Left lobe of liver (tissue), 2 donors: ENCODE measurements at regions not wholly inside any gene's neighbourhood (a gene's known extent, or its start where the extent isn't known, plus 50 kb on each side); places are given as distances from the start of the nearest gene placed in this dataset.

Experiments
- ATAC-seq: fragments of 200-7000 bp; cut with Tn5 transposase; one replicate; pipeline ENCODE4 v1.9.1; 2020; ENCODE audit warnings: mild to moderate bottlenecking, moderate library complexity
- DNase-seq: peaks from one replicate; pipeline ENCODE4 v3.0.0-alpha.2; 2020; ENCODE audit warnings: low spot score
- donor health status: DM: no; HTN: no; CAD: no; lungs with moderate emphysema.
- donor health status: DM: no; HTN: yes; CAD: no.

- ATAC-seq, result no peak
- DNase-seq, result no peak
Measured at GRCh38 chr4:124189545-124189944, 523.0 kb downstream of the ANKRD50 start.

- DNase-seq (no peak), ATAC-seq (no peak)
Measured at GRCh38 chr4:124191329-124191728, 521.2 kb downstream of the ANKRD50 start.

- ATAC-seq (no peak), DNase-seq (no peak)
Measured at GRCh38 chr4:124192544-124192943, 520.0 kb downstream of the ANKRD50 start.

- DNase-seq (no peak), ATAC-seq (no peak)
Measured at GRCh38 chr4:124199185-124199584, 513.3 kb downstream of the ANKRD50 start.

GRCh38 chr4:124199755-124200154 is 512.8 kb downstream of the ANKRD50 start:
- ATAC-seq (no peak), DNase-seq (no peak)

GRCh38 chr4:124201636-124202035 is 510.9 kb downstream of the ANKRD50 start:
- DNase-seq (no peak), ATAC-seq (no peak)

- DNase-seq, result no peak
- ATAC-seq, result no peak
Measured at GRCh38 chr4:124202099-124202498, 510.4 kb downstream of the ANKRD50 start.

GRCh38 chr4:124203613-124204238 is 508.8 kb downstream of the ANKRD50 start:
- ATAC-seq (no peak), DNase-seq (no peak)

- ATAC-seq (no peak), DNase-seq (no peak)
Measured at GRCh38 chr4:124206779-124207605, 505.5 kb downstream of the ANKRD50 start.

GRCh38 chr4:124209211-124209610 is 503.3 kb downstream of the ANKRD50 start:
- ATAC-seq, result no peak
- DNase-seq, result no peak

- no peak for ATAC-seq
- no peak for DNase-seq
Measured at GRCh38 chr4:124209626-124210025, 502.9 kb downstream of the ANKRD50 start.

- DNase-seq, result no peak
- ATAC-seq, result no peak
Measured at GRCh38 chr4:124210746-124211145, 501.8 kb downstream of the ANKRD50 start.

GRCh38 chr4:124212815-124213630 is 499.5 kb downstream of the ANKRD50 start:
- DNase-seq (no peak), ATAC-seq (no peak)

GRCh38 chr4:124219389-124219788 is 493.1 kb downstream of the ANKRD50 start:
- DNase-seq (no peak), ATAC-seq (no peak)

GRCh38 chr4:124224256-124224655 is 488.3 kb downstream of the ANKRD50 start:
- ATAC-seq, result no peak
- DNase-seq, result no peak

GRCh38 chr4:124227981-124228380 is 484.6 kb downstream of the ANKRD50 start:
- DNase-seq (no peak), ATAC-seq (no peak)

GRCh38 chr4:124230268-124230667 is 482.3 kb downstream of the ANKRD50 start:
- no peak for DNase-seq
- ATAC-seq, result no peak

GRCh38 chr4:124234771-124235170 is 477.8 kb downstream of the ANKRD50 start:
- DNase-seq (no peak), ATAC-seq (no peak)

- ATAC-seq (no peak), DNase-seq (no peak)
Measured at GRCh38 chr4:124243671-124244366, 468.7 kb downstream of the ANKRD50 start.

- no peak for DNase-seq
- no peak for ATAC-seq
Measured at GRCh38 chr4:124253080-124253479, 459.5 kb downstream of the ANKRD50 start.
